H1 (cell line): ENCODE measurements at regions not wholly inside any gene's neighbourhood (a gene's known extent, or its start where the extent isn't known, plus 50 kb on each side); places are given as distances from the start of the nearest gene placed in this dataset.

Experiments
- CTCF ChIA-PET: fragments of 300-600 bp; sonication (Branson Sonifier 250); formaldehyde crosslinking; loops from one replicate; lab custom pipeline; 2021; ENCODE audit not compliant: partially characterized antibody; lab: Charles Lee
- POLR2A ChIA-PET: fragments of 300-600 bp; sonication (Branson Sonifier 250); formaldehyde crosslinking; loops from one replicate; lab custom pipeline; 2021; ENCODE audit warnings: inconsistent platforms; ENCODE audit not compliant: partially characterized antibody; lab: Charles Lee
- DNase-seq, 2 experiments: peaks; one replicate each; pipeline versions ENCODE4 v3.0.0 to v3.0.0-alpha.2; 2010 to 2022; ENCODE audit warnings: low spot score in 2 of 2, low read depth in 1 of 2, mixed read lengths in 1 of 2
- FAIRE-seq: peaks from 2 replicates; lab custom pipeline; 2011; peaks lifted over from hg19 to GRCh38; lab: Jason Lieb, UNC
- H2AFZ ChIP-seq: 2 replicates; pipeline ENCODE4 v1.8.1; 2012; ENCODE audit warnings: low read length, inconsistent platforms
- H2AK5ac ChIP-seq: 2 replicates; pipeline ENCODE4 v1.6.1; 2013; ENCODE audit warnings: low read depth, low read length
- H2BK120ac ChIP-seq: replicated peaks from 2 replicates; pipeline ENCODE3; 2013; ENCODE audit warnings: low read depth, low read length, inconsistent platforms
- H2BK12ac ChIP-seq: 2 replicates; pipeline ENCODE4 v1.6.1; 2013; ENCODE audit warnings: low read depth, low read length
- H2BK15ac ChIP-seq: 2 replicates; pipeline ENCODE4 v1.6.1; 2013; ENCODE audit warnings: low read length
- H2BK20ac ChIP-seq: 2 replicates; pipeline ENCODE4 v1.6.1; 2013; ENCODE audit warnings: low read length
- H2BK5ac ChIP-seq: 2 replicates; pipeline ENCODE4 v1.6.1; 2013; ENCODE audit warnings: low read depth, low read length
- H3K14ac ChIP-seq: 2 replicates; pipeline ENCODE4 v1.6.1; 2013; ENCODE audit warnings: inconsistent platforms; ENCODE audit not compliant: insufficient read length
- H3K18ac ChIP-seq: 2 replicates; pipeline ENCODE4 v1.6.1; 2013; ENCODE audit warnings: low read length; ENCODE audit errors: extremely low read depth
- H3K23ac ChIP-seq: 2 replicates; pipeline ENCODE4 v1.6.1; 2013; ENCODE audit warnings: inconsistent platforms; ENCODE audit not compliant: insufficient read length
- H3K23me2 ChIP-seq: 2 replicates; pipeline ENCODE4 v1.6.1; 2013; ENCODE audit warnings: low read depth, low read length
- H3K27ac ChIP-seq: 2 replicates; pipeline ENCODE4 v1.6.1; 2011; ENCODE audit warnings: low read depth, low read length, inconsistent platforms
- H3K27me3 ChIP-seq, 4 experiments: replicated peaks in 1 of 4; 1 replicate in 1 of 4; 2 replicates in 3 of 4; pipeline versions ENCODE4 v1.6.1 to v1.8.1; 2011 to 2013; ENCODE audit warnings: low read length in 3 of 4, mild to moderate bottlenecking in 3 of 4, inconsistent platforms in 2 of 4, mixed read lengths in 2 of 4, moderate library complexity in 1 of 4; ENCODE audit not compliant: control insufficient read depth in 3 of 4, insufficient read depth in 3 of 4; ENCODE audit errors: extremely low read depth in 1 of 4
- H3K36me3 ChIP-seq, 4 experiments: 2 replicates each; pipeline versions ENCODE4 v1.6.1 to v1.8.1; 2011 to 2013; ENCODE audit warnings: mild to moderate bottlenecking in 4 of 4, low read length in 3 of 4, moderate library complexity in 2 of 4, control low read depth in 1 of 4, inconsistent platforms in 1 of 4; ENCODE audit not compliant: insufficient read depth in 4 of 4, control insufficient read depth in 2 of 4
- H3K4ac ChIP-seq: replicated peaks from 2 replicates; pipeline ENCODE3; 2013; ENCODE audit warnings: low read length, low read depth, mixed read lengths, inconsistent platforms; ENCODE audit not compliant: insufficient read length
- H3K4me1 ChIP-seq, 4 experiments: replicated peaks in 1 of 4; 1 replicate in 1 of 4; 2 replicates in 3 of 4; pipeline versions ENCODE4 v1.6.1 to v1.8.1; 2011 to 2013; ENCODE audit warnings: low read length in 3 of 4, inconsistent platforms in 2 of 4, mixed read lengths in 1 of 4; ENCODE audit not compliant: insufficient read depth in 4 of 4, control insufficient read depth in 3 of 4
- H3K4me2 ChIP-seq, 2 experiments: 2 replicates each; pipeline versions ENCODE4 v1.6.1 to v1.8.1; 2011 to 2013; ENCODE audit warnings: low read depth in 2 of 2, low read length in 2 of 2, control low read depth in 1 of 2, inconsistent platforms in 1 of 2, mild to moderate bottlenecking in 1 of 2; ENCODE audit not compliant: insufficient read depth in 1 of 2
- H3K4me3 ChIP-seq, 4 experiments: fragments of 200-600, 300-600 bp in 1 of 4; sonication (generic), shearing (Covaris generic), sonication (Bioruptor Twin) in 1 of 4; 2 replicates each; pipeline versions ENCODE4 v1.5.1 to v1.8.1; 2011 to 2016; ENCODE audit warnings: low read length in 4 of 4, low read depth in 3 of 4, control low read depth in 2 of 4, inconsistent platforms in 2 of 4, mild to moderate bottlenecking in 2 of 4, mixed read lengths in 1 of 4, moderate library complexity in 1 of 4; ENCODE audit not compliant: insufficient read depth in 2 of 4; ENCODE audit errors: extremely low read depth in 1 of 4
- H3K56ac ChIP-seq: replicated peaks from 2 replicates; pipeline ENCODE3; 2013; ENCODE audit warnings: low read depth, mild to moderate bottlenecking, mixed read lengths, low read length, inconsistent platforms; ENCODE audit not compliant: insufficient read length
- H3K79me1 ChIP-seq: 2 replicates; pipeline ENCODE4 v1.6.1; 2013; ENCODE audit warnings: low read depth, low read length, control low read depth
- H3K79me2 ChIP-seq, 2 experiments: 2 replicates each; pipeline versions ENCODE4 v1.6.1 to v1.8.1; 2012 to 2013; ENCODE audit warnings: low read length in 2 of 2, mild to moderate bottlenecking in 2 of 2, inconsistent platforms in 1 of 2; ENCODE audit not compliant: insufficient read depth in 2 of 2, control insufficient read depth in 1 of 2
- H3K9ac ChIP-seq, 4 experiments: replicated peaks in 1 of 4; 1 replicate in 1 of 4; 2 replicates in 3 of 4; pipeline versions ENCODE4 v1.6.1 to v1.8.1; 2011 to 2013; ENCODE audit warnings: low read depth in 3 of 4, low read length in 3 of 4, control low read depth in 2 of 4, mild to moderate bottlenecking in 2 of 4, moderate library complexity in 2 of 4, inconsistent platforms in 1 of 4; ENCODE audit errors: extremely low read depth in 1 of 4
- H3K9me3 ChIP-seq, 2 experiments: 2 replicates each; pipeline versions ENCODE4 v1.6.1 to v1.8.1; 2012 to 2013; ENCODE audit warnings: mild to moderate bottlenecking in 2 of 2, moderate library complexity in 2 of 2, control low read depth in 1 of 2, inconsistent platforms in 1 of 2, low read depth in 1 of 2, low read length in 1 of 2, mixed read lengths in 1 of 2; ENCODE audit not compliant: insufficient read depth in 2 of 2
- H4K20me1 ChIP-seq, 2 experiments: replicated peaks in 1 of 2; 2 replicates each; pipeline versions ENCODE3 to v1.8.1; 2011 to 2013; ENCODE audit warnings: inconsistent platforms in 2 of 2, low read length in 2 of 2, mild to moderate bottlenecking in 1 of 2; ENCODE audit not compliant: insufficient read depth in 2 of 2, control insufficient read depth in 1 of 2
- H4K5ac ChIP-seq: 2 replicates; pipeline ENCODE4 v1.6.1; 2013; ENCODE audit warnings: low read length, low read depth, mixed read lengths, inconsistent platforms; ENCODE audit not compliant: insufficient read length
- H4K8ac ChIP-seq: 2 replicates; pipeline ENCODE4 v1.8.0; 2013; ENCODE audit warnings: mild to moderate bottlenecking, moderate library complexity, low read length, inconsistent platforms; ENCODE audit not compliant: insufficient read depth; ENCODE audit errors: extremely low read depth
- H4K91ac ChIP-seq: replicated peaks from 2 replicates; pipeline ENCODE3; 2013; ENCODE audit warnings: low read length, mixed read lengths, inconsistent platforms; ENCODE audit not compliant: insufficient read length
- WGBS, 2 experiments: shearing (Covaris generic) in 1 of 2; methylation state at CpG; one replicate each; pipeline versions ENCODE4 v1.1.6 to v1.1.7; 2013 to 2015; ENCODE audit warnings: low lambda C conversion rate in 2 of 2, mixed read lengths in 2 of 2, inconsistent platforms in 1 of 2, low coverage in 1 of 2, missing lambda C conversion rate in 1 of 2; ENCODE audit not compliant: insufficient replicate concordance in 2 of 2, insufficient coverage in 1 of 2, insufficient read length in 1 of 2; ENCODE audit errors: extremely low coverage in 1 of 2, missing lambda C conversion rate in 1 of 2; 5-methylcytosine and 5-hydroxymethylcytosine counted together
- TF ChIP-seq, protein P1 (sequence below): fragments of 300-600 bp; sonication (generic); IDR thresholded peaks from 2 replicates; pipeline ENCODE4 v1.7.1; 2012; ENCODE audit warnings: low read length, moderate library complexity, mild to moderate bottlenecking, inconsistent platforms; ENCODE audit not compliant: insufficient replicate concordance

DNA sequence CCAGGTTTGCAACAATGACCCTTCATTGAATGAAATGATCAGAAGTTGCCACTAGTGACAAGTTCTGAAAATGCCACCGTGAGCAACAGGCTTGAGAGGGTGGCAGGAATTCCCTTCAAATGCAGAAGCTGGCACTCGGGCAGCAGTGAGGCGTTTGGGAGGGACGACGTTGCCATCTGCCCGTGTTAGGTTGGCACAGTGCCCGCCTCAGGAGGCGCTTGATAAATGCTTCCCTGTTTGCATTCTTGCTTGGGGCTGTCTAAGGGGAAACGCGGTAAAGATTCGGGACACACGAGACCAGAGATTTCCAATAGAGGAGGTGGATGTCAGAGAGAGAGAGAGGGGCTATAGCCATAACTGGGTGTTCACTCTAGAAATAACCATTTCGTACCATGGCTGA is 101.9 kb downstream of the TEX29 start:
- no peak overlapping the region for H2BK15ac ChIP-seq
- no peak overlapping the region for H3K27ac ChIP-seq
- no peak overlapping the region for H4K8ac ChIP-seq
- H3K23me2 ChIP-seq: no peaks in the 10 kb centered on the region
- no peak overlapping the region for H3K14ac ChIP-seq
- H2AFZ ChIP-seq: no peak overlapping the region
- FAIRE-seq (no peak), DNase-seq (no peak)
- ChIA-PET CTCF (no interaction called here), POLR2A (no interaction called here)
- no peak overlapping the region for H3K4me2 ChIP-seq
- H2AK5ac ChIP-seq: no peak overlapping the region
- H4K91ac ChIP-seq: no peak overlapping the region
- no peaks in the 10 kb centered on the region for H3K79me1 ChIP-seq
- H3K36me3 ChIP-seq: no peaks in the 10 kb centered on the region
- H2BK20ac ChIP-seq: no peak overlapping the region
- no peak overlapping the region for H3K9ac ChIP-seq
- H3K18ac ChIP-seq: no peak overlapping the region
- H3K27me3 ChIP-seq: no peaks in the 10 kb centered on the region; a peak in 1 of 7 replicates
- H3K4me3 ChIP-seq: no peak overlapping the region
- no peaks in the 10 kb centered on the region for H3K79me2 ChIP-seq
- no peak overlapping the region for H2BK5ac ChIP-seq
- no peak overlapping the region for H3K23ac ChIP-seq
- no peak overlapping the region for H3K56ac ChIP-seq
- no peaks in the 10 kb centered on the region for H3K9me3 ChIP-seq
- no peaks in the 10 kb centered on the region for H3K4me1 ChIP-seq
- no peak overlapping the region for H3K4ac ChIP-seq
- no peak overlapping the region for H2BK120ac ChIP-seq
- no peak overlapping the region for H2BK12ac ChIP-seq
- no peaks in the 10 kb centered on the region for H4K20me1 ChIP-seq
- WGBS, 2 experiments: 78% methylated on average over 13 of the region's 13 CpGs; no CpG with 5 or more reads in 1 of the 2 experiments
- no peak overlapping the region for H4K5ac ChIP-seq
- TF ChIP-seq, protein P1, sequence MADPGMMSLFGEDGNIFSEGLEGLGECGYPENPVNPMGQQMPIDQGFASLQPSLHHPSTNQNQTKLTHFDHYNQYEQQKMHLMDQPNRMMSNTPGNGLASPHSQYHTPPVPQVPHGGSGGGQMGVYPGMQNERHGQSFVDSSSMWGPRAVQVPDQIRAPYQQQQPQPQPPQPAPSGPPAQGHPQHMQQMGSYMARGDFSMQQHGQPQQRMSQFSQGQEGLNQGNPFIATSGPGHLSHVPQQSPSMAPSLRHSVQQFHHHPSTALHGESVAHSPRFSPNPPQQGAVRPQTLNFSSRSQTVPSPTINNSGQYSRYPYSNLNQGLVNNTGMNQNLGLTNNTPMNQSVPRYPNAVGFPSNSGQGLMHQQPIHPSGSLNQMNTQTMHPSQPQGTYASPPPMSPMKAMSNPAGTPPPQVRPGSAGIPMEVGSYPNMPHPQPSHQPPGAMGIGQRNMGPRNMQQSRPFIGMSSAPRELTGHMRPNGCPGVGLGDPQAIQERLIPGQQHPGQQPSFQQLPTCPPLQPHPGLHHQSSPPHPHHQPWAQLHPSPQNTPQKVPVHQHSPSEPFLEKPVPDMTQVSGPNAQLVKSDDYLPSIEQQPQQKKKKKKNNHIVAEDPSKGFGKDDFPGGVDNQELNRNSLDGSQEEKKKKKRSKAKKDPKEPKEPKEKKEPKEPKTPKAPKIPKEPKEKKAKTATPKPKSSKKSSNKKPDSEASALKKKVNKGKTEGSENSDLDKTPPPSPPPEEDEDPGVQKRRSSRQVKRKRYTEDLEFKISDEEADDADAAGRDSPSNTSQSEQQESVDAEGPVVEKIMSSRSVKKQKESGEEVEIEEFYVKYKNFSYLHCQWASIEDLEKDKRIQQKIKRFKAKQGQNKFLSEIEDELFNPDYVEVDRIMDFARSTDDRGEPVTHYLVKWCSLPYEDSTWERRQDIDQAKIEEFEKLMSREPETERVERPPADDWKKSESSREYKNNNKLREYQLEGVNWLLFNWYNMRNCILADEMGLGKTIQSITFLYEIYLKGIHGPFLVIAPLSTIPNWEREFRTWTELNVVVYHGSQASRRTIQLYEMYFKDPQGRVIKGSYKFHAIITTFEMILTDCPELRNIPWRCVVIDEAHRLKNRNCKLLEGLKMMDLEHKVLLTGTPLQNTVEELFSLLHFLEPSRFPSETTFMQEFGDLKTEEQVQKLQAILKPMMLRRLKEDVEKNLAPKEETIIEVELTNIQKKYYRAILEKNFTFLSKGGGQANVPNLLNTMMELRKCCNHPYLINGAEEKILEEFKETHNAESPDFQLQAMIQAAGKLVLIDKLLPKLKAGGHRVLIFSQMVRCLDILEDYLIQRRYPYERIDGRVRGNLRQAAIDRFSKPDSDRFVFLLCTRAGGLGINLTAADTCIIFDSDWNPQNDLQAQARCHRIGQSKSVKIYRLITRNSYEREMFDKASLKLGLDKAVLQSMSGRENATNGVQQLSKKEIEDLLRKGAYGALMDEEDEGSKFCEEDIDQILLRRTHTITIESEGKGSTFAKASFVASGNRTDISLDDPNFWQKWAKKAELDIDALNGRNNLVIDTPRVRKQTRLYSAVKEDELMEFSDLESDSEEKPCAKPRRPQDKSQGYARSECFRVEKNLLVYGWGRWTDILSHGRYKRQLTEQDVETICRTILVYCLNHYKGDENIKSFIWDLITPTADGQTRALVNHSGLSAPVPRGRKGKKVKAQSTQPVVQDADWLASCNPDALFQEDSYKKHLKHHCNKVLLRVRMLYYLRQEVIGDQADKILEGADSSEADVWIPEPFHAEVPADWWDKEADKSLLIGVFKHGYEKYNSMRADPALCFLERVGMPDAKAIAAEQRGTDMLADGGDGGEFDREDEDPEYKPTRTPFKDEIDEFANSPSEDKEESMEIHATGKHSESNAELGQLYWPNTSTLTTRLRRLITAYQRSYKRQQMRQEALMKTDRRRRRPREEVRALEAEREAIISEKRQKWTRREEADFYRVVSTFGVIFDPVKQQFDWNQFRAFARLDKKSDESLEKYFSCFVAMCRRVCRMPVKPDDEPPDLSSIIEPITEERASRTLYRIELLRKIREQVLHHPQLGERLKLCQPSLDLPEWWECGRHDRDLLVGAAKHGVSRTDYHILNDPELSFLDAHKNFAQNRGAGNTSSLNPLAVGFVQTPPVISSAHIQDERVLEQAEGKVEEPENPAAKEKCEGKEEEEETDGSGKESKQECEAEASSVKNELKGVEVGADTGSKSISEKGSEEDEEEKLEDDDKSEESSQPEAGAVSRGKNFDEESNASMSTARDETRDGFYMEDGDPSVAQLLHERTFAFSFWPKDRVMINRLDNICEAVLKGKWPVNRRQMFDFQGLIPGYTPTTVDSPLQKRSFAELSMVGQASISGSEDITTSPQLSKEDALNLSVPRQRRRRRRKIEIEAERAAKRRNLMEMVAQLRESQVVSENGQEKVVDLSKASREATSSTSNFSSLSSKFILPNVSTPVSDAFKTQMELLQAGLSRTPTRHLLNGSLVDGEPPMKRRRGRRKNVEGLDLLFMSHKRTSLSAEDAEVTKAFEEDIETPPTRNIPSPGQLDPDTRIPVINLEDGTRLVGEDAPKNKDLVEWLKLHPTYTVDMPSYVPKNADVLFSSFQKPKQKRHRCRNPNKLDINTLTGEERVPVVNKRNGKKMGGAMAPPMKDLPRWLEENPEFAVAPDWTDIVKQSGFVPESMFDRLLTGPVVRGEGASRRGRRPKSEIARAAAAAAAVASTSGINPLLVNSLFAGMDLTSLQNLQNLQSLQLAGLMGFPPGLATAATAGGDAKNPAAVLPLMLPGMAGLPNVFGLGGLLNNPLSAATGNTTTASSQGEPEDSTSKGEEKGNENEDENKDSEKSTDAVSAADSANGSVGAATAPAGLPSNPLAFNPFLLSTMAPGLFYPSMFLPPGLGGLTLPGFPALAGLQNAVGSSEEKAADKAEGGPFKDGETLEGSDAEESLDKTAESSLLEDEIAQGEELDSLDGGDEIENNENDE: no peak
